HepG2 (cell line): ENCODE measurements at regions not wholly inside any gene's neighbourhood (a gene's known extent, or its start where the extent isn't known, plus 50 kb on each side); places are given as distances from the start of the nearest gene placed in this dataset.

ENCODE experiments used
- ATAC-seq: fragments of 200-7000 bp; cut with Tn5 transposase; 3 replicates; pipeline ENCODE4 v1.9.1; 2020; ENCODE audit warnings: mild to moderate bottlenecking, moderate library complexity
- BruUV-seq: library from RNA; stranded (reverse); fragments of 400-500 nt; replicated peaks from 2 replicates; lab custom pipeline; 2021; lab: Mats Ljungman, UMichigan
- CTCF ChIA-PET: fragments of 300-600 bp; formaldehyde crosslinking; extraction: SDS; loops from one replicate; lab custom pipeline; 2021; ENCODE audit warnings: low total read pairs, inconsistent platforms, low intra/inter-chr PET ratio; lab: Yijun Ruan, JAX
- POLR2A ChIA-PET: fragments of 350-600 bp; sonication (Branson Sonifier 250); formaldehyde crosslinking; loops from one replicate; lab custom pipeline; 2020; ENCODE audit warnings: antibody characterized with exemption, inconsistent platforms; lab: Yijun Ruan, JAX
- DNase-seq: peaks from one replicate; pipeline ENCODE4 v3.0.0-alpha.2; 2015; ENCODE audit warnings: low spot score
- FAIRE-seq: peaks from 3 replicates; lab custom pipeline; 2011; peaks lifted over from hg19 to GRCh38; lab: Jason Lieb, UNC
- H2AFZ ChIP-seq: one replicate; pipeline ENCODE4 v1.6.1; 2011; ENCODE audit warnings: low read length, inconsistent platforms
- H3K27ac ChIP-seq: fragments of 300-600 bp; 3 replicates; pipeline ENCODE4 v1.8.0; 2011; ENCODE audit warnings: mixed run types, mild to moderate bottlenecking, mixed read lengths, low read length, inconsistent platforms; ENCODE audit not compliant: insufficient read depth; ENCODE audit errors: extremely low read length
- H3K27me3 ChIP-seq, 2 experiments: fragments of 200-600 bp in 1 of 2; 2 replicates in 1 of 2; 3 replicates in 1 of 2; pipeline versions ENCODE4 v1.6.0 to v1.8.0; 2011; ENCODE audit warnings: low read length in 2 of 2, mild to moderate bottlenecking in 2 of 2, moderate library complexity in 2 of 2, inconsistent platforms in 1 of 2; ENCODE audit not compliant: insufficient read depth in 2 of 2, control insufficient read depth in 1 of 2
- H3K36me3 ChIP-seq, 2 experiments: fragments of 200-600 bp in 1 of 2; replicated peaks in 1 of 2; 2 replicates in 1 of 2; 3 replicates in 1 of 2; pipeline versions ENCODE4 v1.5.1 to v1.8.0; 2011; ENCODE audit warnings: low read length in 2 of 2, inconsistent platforms in 1 of 2; ENCODE audit not compliant: insufficient read depth in 2 of 2, control insufficient read depth in 1 of 2
- H3K4me1 ChIP-seq: 2 replicates; pipeline ENCODE4 v1.5.1; 2012; ENCODE audit warnings: low read length, inconsistent platforms; ENCODE audit not compliant: insufficient read depth
- H3K4me2 ChIP-seq: 2 replicates; pipeline ENCODE4 v1.6.0; 2011; ENCODE audit warnings: low read depth, low read length, inconsistent platforms
- H3K4me3 ChIP-seq, 3 experiments: fragments of 200-600 bp in 1 of 3; sonication (generic), shearing (Covaris generic) in 1 of 3; replicated peaks in 1 of 3; 2 replicates each; pipeline ENCODE4 v1.5.1; 2011 to 2016; ENCODE audit warnings: low read length in 3 of 3, inconsistent platforms in 2 of 3, low read depth in 2 of 3, mild to moderate bottlenecking in 2 of 3, control low read depth in 1 of 3, mixed read lengths in 1 of 3; ENCODE audit not compliant: insufficient read depth in 1 of 3
- H3K79me2 ChIP-seq: one replicate; pipeline ENCODE4 v1.6.1; 2011; ENCODE audit warnings: low read length, inconsistent platforms; ENCODE audit not compliant: insufficient read depth
- H3K9ac ChIP-seq: 2 replicates; pipeline ENCODE4 v1.6.0; 2011; ENCODE audit warnings: mild to moderate bottlenecking, low read depth, low read length, inconsistent platforms; ENCODE audit not compliant: insufficient read depth
- H3K9me3 ChIP-seq: 2 replicates; pipeline ENCODE4 v1.5.1; 2012; ENCODE audit warnings: mild to moderate bottlenecking, low read length
- H4K20me1 ChIP-seq: 2 replicates; pipeline ENCODE4 v1.6.0; 2011; ENCODE audit warnings: inconsistent platforms, mild to moderate bottlenecking, low read length, moderate library complexity; ENCODE audit not compliant: insufficient read depth
- ARNT2 ChIP-seq: sonication (generic); formaldehyde crosslinking; IDR thresholded peaks from 2 replicates; pipeline ENCODE4 v1.8.0; 2022; ENCODE audit warnings: mild to moderate bottlenecking, low read depth, missing genetic modification reagents, moderate library complexity
- ARNTL ChIP-seq: sonication (generic); formaldehyde crosslinking; IDR thresholded peaks from 2 replicates; pipeline ENCODE4 v1.4.0; 2020; ENCODE audit warnings: mild to moderate bottlenecking, missing genetic modification reagents
- ATF3 ChIP-seq: sonication (generic); formaldehyde crosslinking; IDR thresholded peaks from 2 replicates; pipeline ENCODE4 v1.4.0; 2020; ENCODE audit warnings: missing genetic modification reagents
- ELF4 ChIP-seq: sonication (generic); formaldehyde crosslinking; IDR thresholded peaks from 2 replicates; pipeline ENCODE4 v1.5.0; 2020; ENCODE audit warnings: missing genetic modification reagents, mild to moderate bottlenecking, moderate library complexity, borderline replicate concordance
- KAT8 ChIP-seq: IDR thresholded peaks from 2 replicates; pipeline ENCODE4 v1.6.1; 2016; ENCODE audit warnings: missing genetic modification reagents, missing compliant biosample characterization
- MIXL1 ChIP-seq: IDR thresholded peaks from 2 replicates; pipeline ENCODE4 v1.6.1; 2016
- MTA3 ChIP-seq: sonication (generic); formaldehyde crosslinking; IDR thresholded peaks from 2 replicates; pipeline ENCODE4 v1.4.0; 2020; ENCODE audit warnings: missing genetic modification reagents
- NFAT5 ChIP-seq: sonication (generic); formaldehyde crosslinking; IDR thresholded peaks from 2 replicates; pipeline ENCODE4 v1.4.0; 2020; ENCODE audit warnings: missing genetic modification reagents
- NFIB ChIP-seq: sonication (generic); formaldehyde crosslinking; IDR thresholded peaks from 2 replicates; pipeline ENCODE4 v1.9.0; 2021; ENCODE audit warnings: missing genetic modification reagents, mild to moderate bottlenecking, borderline replicate concordance
- RFX5 ChIP-seq: IDR thresholded peaks from 2 replicates; pipeline ENCODE4 v1.6.1; 2011; ENCODE audit warnings: low read depth, low read length, improper control_type of control experiment
- RNF2 ChIP-seq: fragments of 450-650 bp; conservative IDR thresholded peaks from 2 replicates; pipeline ENCODE4 v1.6.1; 2016; ENCODE audit warnings: low read depth
- ZBTB38 ChIP-seq: sonication (generic); formaldehyde crosslinking; IDR thresholded peaks from 2 replicates; pipeline ENCODE4 v1.5.1; 2020; ENCODE audit warnings: mild to moderate bottlenecking, missing genetic modification reagents
- ZMYM2 ChIP-seq: sonication (generic); formaldehyde crosslinking; IDR thresholded peaks from 2 replicates; pipeline ENCODE4 v1.8.0; 2022; ENCODE audit warnings: mild to moderate bottlenecking, missing genetic modification reagents
- ZNF33B ChIP-seq: sonication (generic); formaldehyde crosslinking; IDR thresholded peaks from 2 replicates; pipeline ENCODE4 v1.5.1; 2020; ENCODE audit warnings: mild to moderate bottlenecking, missing genetic modification reagents
- ZNF496 ChIP-seq: sonication (generic); formaldehyde crosslinking; IDR thresholded peaks from 2 replicates; pipeline ENCODE4 v1.8.1; 2023; ENCODE audit warnings: mild to moderate bottlenecking, moderate library complexity, missing genetic modification reagents; ENCODE audit not compliant: insufficient replicate concordance
- ZNF543 ChIP-seq: sonication (generic); formaldehyde crosslinking; IDR thresholded peaks from 2 replicates; pipeline ENCODE4 v1.4.0; 2020; ENCODE audit warnings: mild to moderate bottlenecking, missing genetic modification reagents
- ZNF709 ChIP-seq: sonication (generic); formaldehyde crosslinking; IDR thresholded peaks from 2 replicates; pipeline ENCODE4 v1.5.0; 2020; ENCODE audit warnings: mild to moderate bottlenecking, missing genetic modification reagents
- in situ Hi-C: cut with HindIII; loops from 2 replicates; pipeline ENCODE4 v1.10.0; 2017; ENCODE audit warnings: low pct_unique_long_range_greater_than_20kb; ENCODE audit not compliant: extremely low pct_ligation_motif_present
- intact Hi-C: fragments of 100-400 bp; cut with micrococcal nuclease; formaldehyde crosslinking; loops from one replicate; pipeline ENCODE4 v1.10.0; 2022; ENCODE audit not compliant: unreplicated experiment

- Histone ChIP-seq H3K79me2 (no peaks in the 10 kb centered on the region), H3K27me3 (no peaks in the 10 kb centered on the region), H3K4me3 (no peak overlapping the region), H3K9me3 (no peaks in the 10 kb centered on the region), H3K27ac (no peak overlapping the region)
- CTCF ChIA-PET: no interaction called here
- intact Hi-C loops: no loop called here
- TF ChIP-seq MTA3 (CRISPR knock-in tag) (no peak), KAT8 (CRISPR knock-in tag) (no peak), ZNF709 (CRISPR knock-in tag) (no peak), NFAT5 (no peak), ZMYM2 (CRISPR knock-in tag) (no peak), ARNT2 (CRISPR knock-in tag) (no peak), MIXL1 (CRISPR knock-in tag) (no peak), ZNF496 (CRISPR knock-in tag) (no peak), RNF2 (no peak), ARNTL (CRISPR knock-in tag) (no peak), NFIB (CRISPR knock-in tag) (no peak), ATF3 (CRISPR knock-in tag) (no peak), ELF4 (no peak), ZBTB38 (CRISPR knock-in tag) (no peak), ZNF33B (CRISPR knock-in tag) (no peak), RFX5 (no peak), ZNF543 (CRISPR knock-in tag) (no peak)
- TF ChIP-seq, all 625 proteins: peak for 0
- H3K9ac ChIP-seq: no peak overlapping the region
- no peak for FAIRE-seq
- no peak for DNase-seq
- H2AFZ ChIP-seq: no peak overlapping the region
- in situ Hi-C loops: no loop called here
- no peaks in the 10 kb centered on the region for H4K20me1 ChIP-seq
- H3K4me2 ChIP-seq: no peak overlapping the region
- no peaks in the 10 kb centered on the region for H3K36me3 ChIP-seq
- POLR2A ChIA-PET: no interaction called here
- no peak for ATAC-seq
- H3K4me1 ChIP-seq: no peaks in the 10 kb centered on the region
- no TSS peak for BruUV-seq
Measured at GRCh38 chr7:12993025-12993424, 305.6 kb downstream of the ARL4A start.
